GM18951 (cell line): ENCODE measurements at regions not wholly inside any gene's neighbourhood (a gene's known extent, or its start where the extent isn't known, plus 50 kb on each side); places are given as distances from the start of the nearest gene placed in this dataset.
"Not testable (repeated sequence)": the region's sequence is repeated elsewhere in the genome, so short reads cannot be mapped to it uniquely, and the experiment has no call there.

Experiments
- POLR2A ChIP-seq: IDR thresholded peaks from 4 replicates; pipeline ENCODE4 v1.6.1; 2011; ENCODE audit warnings: mild to moderate bottlenecking; ENCODE audit not compliant: insufficient read length, insufficient read depth; ENCODE audit errors: extremely low read depth
- in situ Hi-C: fragments of 300-500 bp; cut with MboI; formaldehyde crosslinking; loops from one replicate; pipeline ENCODE4 v1.12.0; 2022; ENCODE audit warnings: low sequenced_read_pairs, mixed read lengths, inconsistent platforms; ENCODE audit not compliant: unreplicated experiment

DNA sequence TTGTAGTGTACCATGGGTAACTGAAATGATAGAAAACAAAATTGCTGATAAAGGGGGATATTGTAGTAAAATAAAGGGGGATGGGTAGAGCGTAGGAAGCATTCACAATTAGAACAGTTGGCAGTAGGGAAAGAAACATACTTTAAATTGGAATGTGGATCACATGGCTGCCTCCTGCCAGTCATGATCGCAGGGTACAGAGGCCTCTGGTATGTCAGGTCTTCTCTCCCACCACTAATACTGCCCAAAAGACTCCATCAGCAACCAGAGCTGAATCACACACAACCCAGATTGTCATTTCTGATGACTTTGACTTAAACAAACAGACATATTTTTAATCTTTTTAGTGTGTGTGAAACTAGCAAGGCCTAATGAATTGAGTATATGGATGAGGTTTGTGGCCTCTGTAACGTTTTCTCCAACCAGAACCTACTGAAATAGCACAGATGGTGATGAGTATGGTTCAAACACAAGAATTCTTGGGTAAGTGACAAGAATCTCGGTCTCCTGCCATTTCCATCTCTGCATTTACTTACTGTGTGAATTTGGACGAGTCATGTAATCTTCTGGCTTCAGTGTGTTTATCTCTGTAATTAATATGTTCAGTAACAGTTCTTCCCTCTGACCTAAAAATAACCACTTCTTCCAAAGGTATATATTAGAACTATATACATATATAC, 112.6 kb downstream of the USP22 start:
- no peak for TF ChIP-seq POLR2A
- in situ Hi-C loops, result no loop called here

GRCh38 chr17:20933040-20933439, 109.8 kb downstream of the USP22 start:
- in situ Hi-C loops, result not testable (repeated sequence)

GRCh38 chr17:20934288-20934687, 108.5 kb downstream of the USP22 start:
- in situ Hi-C loops, result no loop called here
- TF ChIP-seq POLR2A, result no peak

DNA sequence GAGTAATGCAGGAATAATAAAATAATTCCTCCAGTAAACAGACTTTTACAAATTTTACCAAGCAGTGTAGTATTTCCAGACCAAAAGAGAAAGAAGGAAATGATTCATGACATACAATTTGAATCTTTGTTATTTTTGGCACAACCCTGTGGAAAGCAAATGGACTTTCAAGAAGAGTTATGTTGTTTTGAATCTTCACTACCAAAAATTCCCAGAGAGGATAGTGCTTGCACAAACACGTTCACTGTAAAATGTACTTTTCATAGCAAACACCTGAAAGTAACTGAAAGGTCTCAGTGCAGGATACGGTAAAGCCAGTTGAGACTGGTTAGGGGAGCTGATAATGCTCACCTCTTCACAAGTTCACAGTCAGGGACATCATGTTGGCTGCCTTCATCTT, 107.1 kb downstream of the USP22 start:
- in situ Hi-C loops, result no loop called here
- no peak for TF ChIP-seq POLR2A

DNA sequence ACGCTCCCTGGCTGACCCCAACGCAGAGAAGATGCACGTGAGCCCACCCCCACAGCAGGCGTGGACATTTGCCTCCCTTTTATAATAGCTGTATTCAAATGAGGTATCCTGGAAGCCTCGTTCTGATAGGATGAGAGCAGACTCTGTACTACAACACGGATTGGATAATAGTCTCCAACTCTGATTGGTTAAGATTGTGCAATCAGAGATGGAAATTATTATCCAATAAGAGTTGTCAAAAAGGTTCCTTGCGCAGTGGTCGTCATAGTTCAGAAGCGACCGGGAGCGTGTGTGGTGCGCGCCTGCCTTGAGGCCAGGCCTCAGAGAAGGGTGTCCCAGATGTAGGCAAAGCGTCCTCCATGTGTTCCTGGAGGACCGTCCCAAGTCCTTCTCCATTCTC, 104.6 kb downstream of the USP22 start:
- in situ Hi-C loops, result no loop called here

GRCh38 chr17:20938988-20939615, 103.7 kb downstream of the USP22 start:
- TF ChIP-seq POLR2A, result no peak
- in situ Hi-C loops, result no loop called here

More for the DNA sequence above, 104.6 kb downstream of the USP22 start:
- no peak for TF ChIP-seq POLR2A

DNA sequence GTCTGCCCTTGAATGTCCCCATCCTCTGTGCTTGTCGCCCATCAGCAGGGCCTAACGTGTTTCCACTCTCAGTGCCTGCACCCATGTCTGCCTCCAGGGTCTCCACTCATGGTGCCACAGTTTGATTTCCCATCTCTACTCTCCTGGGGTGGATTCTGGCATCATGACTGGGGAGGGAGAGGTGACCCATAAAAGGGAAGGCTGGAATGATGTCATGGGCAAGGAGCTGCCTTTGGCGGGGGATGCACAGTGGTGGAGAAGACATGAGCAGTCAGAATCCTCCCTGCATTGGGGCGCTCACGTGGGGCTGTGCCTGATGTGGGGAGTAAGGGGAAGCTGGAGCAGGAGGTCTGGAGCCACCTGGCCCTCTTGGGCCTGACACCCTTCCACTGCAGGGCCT, 100.9 kb downstream of the USP22 start:
- in situ Hi-C loops, result no loop called here
- no peak for TF ChIP-seq POLR2A

GRCh38 chr17:20944014-20944865, 98.6 kb downstream of the USP22 start:
- in situ Hi-C loops, result no loop called here
- TF ChIP-seq POLR2A, result no peak

- in situ Hi-C loops, result not testable (repeated sequence)
Measured at GRCh38 chr17:20947708-20948107, 95.1 kb downstream of the USP22 start.

- no peak for TF ChIP-seq POLR2A
Measured at GRCh38 chr17:20948984-20949777, 93.6 kb downstream of the USP22 start.

More at GRCh38 chr17:20948984-20949777, 93.6 kb downstream of the USP22 start:
- in situ Hi-C loops, result no loop called here
